GM19043 (cell line): ENCODE measurements at regions not wholly inside any gene's neighbourhood (a gene's known extent, or its start where the extent isn't known, plus 50 kb on each side); places are given as distances from the start of the nearest gene placed in this dataset.

Experiments
- ATAC-seq: cut with Tn5 transposase; IDR thresholded peaks from one replicate; pipeline ENCODE4 v1.9.1; 2021; ENCODE audit warnings: low read depth; ENCODE audit not compliant: unreplicated experiment

DNA sequence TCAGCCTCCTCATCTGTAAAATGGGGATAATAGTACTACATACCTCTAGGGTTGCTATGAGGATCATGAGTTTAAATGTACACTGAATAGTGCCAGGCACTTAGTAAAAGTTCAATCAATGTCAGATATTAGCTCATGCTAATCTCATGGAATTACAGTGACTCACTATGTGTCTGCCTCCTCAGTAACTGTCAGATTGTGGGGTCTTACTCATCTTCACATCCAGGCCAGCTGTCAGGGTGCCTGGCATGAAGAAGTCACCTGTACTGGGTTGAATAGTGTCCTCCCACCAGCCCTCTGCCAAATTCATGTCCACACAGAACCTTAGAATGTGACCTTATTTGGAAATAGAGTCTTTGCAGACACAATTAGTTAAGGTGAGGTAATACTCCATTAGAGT, 54.3 kb upstream of the STIM2 start:
- no peak for ATAC-seq

DNA sequence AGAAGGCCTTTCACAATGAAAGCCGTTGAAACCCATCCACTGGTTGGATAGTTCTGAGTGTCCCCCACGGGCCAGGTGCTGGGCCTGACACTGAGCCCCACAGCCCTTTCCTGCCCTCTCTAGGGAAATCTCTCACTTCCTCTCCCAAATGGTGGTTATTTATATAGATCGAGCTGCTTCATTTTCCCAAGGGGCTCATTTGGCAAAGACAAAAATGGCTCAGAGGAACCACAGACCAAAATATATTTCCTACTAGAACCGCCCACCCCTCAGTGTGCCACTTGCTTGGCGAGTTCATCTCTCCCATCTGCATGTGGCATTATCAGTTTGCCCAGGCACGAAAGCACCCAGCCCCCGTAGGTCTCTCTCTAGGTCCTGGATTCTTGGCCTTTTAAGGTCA, 53.3 kb upstream of the STIM2 start:
- ATAC-seq, result peak; percentile 45

DNA sequence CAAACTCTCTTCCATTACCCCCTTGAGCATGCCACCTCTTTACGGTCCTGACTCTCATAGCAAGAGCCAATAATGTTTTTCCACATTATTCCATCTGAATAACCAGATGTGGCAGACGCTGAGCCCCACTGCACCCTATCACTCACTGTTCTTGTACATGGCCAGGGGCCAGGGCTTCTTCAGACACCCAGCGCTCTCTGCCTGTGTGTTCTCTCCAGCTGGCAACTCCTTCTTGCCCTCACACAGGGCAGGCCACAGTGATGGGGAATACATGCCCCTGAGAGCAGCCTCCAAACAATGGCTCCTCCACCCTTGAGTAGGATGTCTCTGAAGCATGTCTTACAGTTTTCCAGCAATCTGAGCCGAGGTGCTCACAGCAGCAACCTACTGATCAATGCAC, 50.8 kb upstream of the STIM2 start:
- ATAC-seq, result no peak
